ENCODE measurements at regions not wholly inside any gene's neighbourhood (a gene's known extent, or its start where the extent isn't known, plus 50 kb on each side); places are given as distances from the start of the nearest gene placed in this dataset.

- no peak for FAIRE-seq
- in situ Hi-C loops (cut with MboI) (no loop called here), intact Hi-C loops (cut with micrococcal nuclease; ENCODE audit: unreplicated experiment) (no loop called here)
- ChIA-PET SMC1A (ENCODE audit: uncharacterized antibody, unreplicated experiment) (no interaction called here), CTCF (no interaction called here), POLR2A (no interaction called here), RAD21 (ENCODE audit: unreplicated experiment) (no interaction called here)
- no peaks in the 10 kb centered on the region; the same call in 2 of the 3 replicates for H3K9me3 ChIP-seq (replicated peaks; ENCODE audit: control insufficient read depth, insufficient read depth, low read length)
- no peak overlapping the region for H3K4me2 ChIP-seq (ENCODE audit: control insufficient read depth, insufficient read depth)
- no peak for DNase-seq (ENCODE audit: low read depth, low spot score)
- BruUV-seq (replicated peaks): no TSS peak
- no peak overlapping the region for H2AFZ ChIP-seq (ENCODE audit: control insufficient read depth, low read depth, low read length)
- 0% methylated on average over 1 of the region's 1 CpG for whole genome bisulfite sequencing (ENCODE audit: insufficient coverage, insufficient replicate concordance, low lambda C conversion rate, missing lambda C conversion rate)
- H3K4me3 ChIP-seq: no peak overlapping the region
- H4K20me1 ChIP-seq (ENCODE audit: control insufficient read depth, insufficient read depth): no peaks in the 10 kb centered on the region
- H3K79me2 ChIP-seq (ENCODE audit: control insufficient read depth, insufficient read depth, low read length): no peaks in the 10 kb centered on the region
- no peak overlapping the region for H3K27ac ChIP-seq (ENCODE audit: control insufficient read depth, insufficient read depth)
- no peak for ATAC-seq
- no peaks in the 10 kb centered on the region for H3K4me1 ChIP-seq (ENCODE audit: control insufficient read depth, insufficient read depth, low read length)
- TF ChIP-seq MXI1 (IDR thresholded peaks at IDR 0.05; ENCODE audit: low read depth, low read length) (no peak), POLR2A (IDR thresholded peaks at IDR 0.05; ENCODE audit: low read depth, low read length) (no peak), BACH1 (IDR thresholded peaks at IDR 0.05; ENCODE audit: borderline replicate concordance) (no peak), NFXL1 (IDR thresholded peaks at IDR 0.05; ENCODE audit: borderline replicate concordance) (no peak), BCLAF1 (IDR thresholded peaks at IDR 0.05) (no peak), CHD1 (IDR thresholded peaks at IDR 0.05; ENCODE audit: low read depth, low read length) (no peak), BCL11A (IDR thresholded peaks at IDR 0.05; ENCODE audit: low read depth, low read length) (no peak)
- TF ChIP-seq, protein P1, sequence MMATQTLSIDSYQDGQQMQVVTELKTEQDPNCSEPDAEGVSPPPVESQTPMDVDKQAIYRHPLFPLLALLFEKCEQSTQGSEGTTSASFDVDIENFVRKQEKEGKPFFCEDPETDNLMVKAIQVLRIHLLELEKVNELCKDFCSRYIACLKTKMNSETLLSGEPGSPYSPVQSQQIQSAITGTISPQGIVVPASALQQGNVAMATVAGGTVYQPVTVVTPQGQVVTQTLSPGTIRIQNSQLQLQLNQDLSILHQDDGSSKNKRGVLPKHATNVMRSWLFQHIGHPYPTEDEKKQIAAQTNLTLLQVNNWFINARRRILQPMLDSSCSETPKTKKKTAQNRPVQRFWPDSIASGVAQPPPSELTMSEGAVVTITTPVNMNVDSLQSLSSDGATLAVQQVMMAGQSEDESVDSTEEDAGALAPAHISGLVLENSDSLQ (IDR thresholded peaks at IDR 0.05): no peak
- no peaks in the 10 kb centered on the region for H3K36me3 ChIP-seq (ENCODE audit: control insufficient read depth in 2 of 2, insufficient read depth in 2 of 2, low read length in 1 of 2)
- peaks cover 0 to 2% of the 10 kb centered on the region in 2 experiments; a peak in 1 of 4 replicates for H3K27me3 ChIP-seq (replicated peaks in 1 of 2; ENCODE audit: control insufficient read depth in 2 of 2, insufficient read depth in 2 of 2, low read length in 1 of 2)
- no peak overlapping the region for H3K9ac ChIP-seq (ENCODE audit: control insufficient read depth, insufficient read depth, low read length)
Observed at GRCh38 chr2:120456867-120457266, 110.9 kb downstream of the INHBB start.

Data from GM12878 (cell line).